ENCODE measurements at regions not wholly inside any gene's neighbourhood (a gene's known extent, or its start where the extent isn't known, plus 50 kb on each side); places are given as distances from the start of the nearest gene placed in this dataset.

- intact Hi-C loops (cut with DNase I): no loop called here
- H3K27ac ChIP-seq: no peak overlapping the region
- H3K27me3 ChIP-seq: no peaks in the 10 kb centered on the region
- no peaks in the 10 kb centered on the region for H3K36me3 ChIP-seq
- no peak for TF ChIP-seq POLR2A (IDR thresholded peaks at IDR 0.05)
- no peak for TF ChIP-seq EP300 (IDR thresholded peaks at IDR 0.05)
- no peak for TF ChIP-seq CTCF (IDR thresholded peaks at IDR 0.05)
- 45 to 48% (median 47%) methylated on average over 8 of the region's 8 CpGs for WGBS, 3 donors
- no peak overlapping the region for H3K4me3 ChIP-seq
- no peaks in the 10 kb centered on the region for H3K9me3 ChIP-seq
- no peak for DNase-seq
- H3K4me1 ChIP-seq (ENCODE audit: insufficient read depth): no peaks in the 10 kb centered on the region
These were observed 353.7 kb downstream of the SLCO4C1 start for GRCh38 chr5:101942321-101942882.

GRCh38 chr5:101937041-101937440 is 359.0 kb downstream of the SLCO4C1 start:
- intact Hi-C loops (cut with DNase I): no loop called here
- WGBS, 3 donors: 84 to 93% (median 90%) methylated on average over 2 of the region's 2 CpGs
- no peak for DNase-seq
- no peaks in the 10 kb centered on the region for H3K9me3 ChIP-seq
- no peak for TF ChIP-seq EP300 (IDR thresholded peaks at IDR 0.05)
- TF ChIP-seq POLR2A (IDR thresholded peaks at IDR 0.05): no peak
- TF ChIP-seq CTCF (IDR thresholded peaks at IDR 0.05): no peak
- no peak overlapping the region for H3K27ac ChIP-seq
- no peak overlapping the region for H3K4me3 ChIP-seq
- H3K36me3 ChIP-seq: no peaks in the 10 kb centered on the region
- no peaks in the 10 kb centered on the region for H3K4me1 ChIP-seq (ENCODE audit: insufficient read depth)
- H3K27me3 ChIP-seq: no peaks in the 10 kb centered on the region

- Histone ChIP-seq H3K9me3 (no peaks in the 10 kb centered on the region), H3K27ac (no peak overlapping the region), H3K36me3 (no peaks in the 10 kb centered on the region), H3K27me3 (no peaks in the 10 kb centered on the region), H3K4me3 (no peak overlapping the region), H3K4me1 (ENCODE audit: insufficient read depth) (no peaks in the 10 kb centered on the region)
- TF ChIP-seq EP300 (IDR thresholded peaks at IDR 0.05) (no peak), CTCF (IDR thresholded peaks at IDR 0.05) (no peak), POLR2A (IDR thresholded peaks at IDR 0.05) (no peak)
- intact Hi-C loops (cut with DNase I): no loop called here
- no peak for DNase-seq
These were observed 361.0 kb downstream of the SLCO4C1 start for GRCh38 chr5:101935086-101935485.

- no peaks in the 10 kb centered on the region for H3K4me1 ChIP-seq (ENCODE audit: insufficient read depth)
- H3K9me3 ChIP-seq: no peaks in the 10 kb centered on the region
- H3K4me3 ChIP-seq: no peak overlapping the region
- no peaks in the 10 kb centered on the region for H3K27me3 ChIP-seq
- no peak for TF ChIP-seq CTCF (IDR thresholded peaks at IDR 0.05)
- TF ChIP-seq POLR2A (IDR thresholded peaks at IDR 0.05): no peak
- no peak for TF ChIP-seq EP300 (IDR thresholded peaks at IDR 0.05)
- 69 to 74% (median 69%) methylated on average over 3 of the region's 3 CpGs for WGBS, 3 donors
- DNase-seq: no peak
- no peaks in the 10 kb centered on the region for H3K36me3 ChIP-seq
- H3K27ac ChIP-seq: no peak overlapping the region
- intact Hi-C loops (cut with DNase I): no loop called here
These were observed 363.5 kb downstream of the SLCO4C1 start for GRCh38 chr5:101932599-101932998.
